ENCODE measurements at regions not wholly inside any gene's neighbourhood (a gene's known extent, or its start where the extent isn't known, plus 50 kb on each side); places are given as distances from the start of the nearest gene placed in this dataset.

GRCh38 chr2:223488814-223489213 lies 113.3 kb downstream of the SCG2 start:
- Histone ChIP-seq H4K20me1 (ENCODE audit: control insufficient read depth, insufficient read depth) (no peaks in the 10 kb centered on the region), H3K4me1 (ENCODE audit: control insufficient read depth, insufficient read depth, low read length) (no peaks in the 10 kb centered on the region), H3K79me2 (ENCODE audit: control insufficient read depth, insufficient read depth, low read length) (no peaks in the 10 kb centered on the region), H3K27me3 (replicated peaks in 1 of 2; ENCODE audit: control insufficient read depth in 2 of 2, insufficient read depth in 2 of 2, low read length in 1 of 2) (no peaks in the 10 kb centered on the region; a peak in 1 of 4 replicates), H3K36me3 (ENCODE audit: control insufficient read depth in 2 of 2, insufficient read depth in 2 of 2, low read length in 1 of 2) (no peaks in the 10 kb centered on the region), H3K27ac (ENCODE audit: control insufficient read depth, insufficient read depth) (no peak overlapping the region), H3K9me3 (replicated peaks; ENCODE audit: control insufficient read depth, insufficient read depth, low read length) (no peaks in the 10 kb centered on the region), H3K4me3 (no peak overlapping the region), H3K9ac (ENCODE audit: control insufficient read depth, insufficient read depth, low read length) (no peak overlapping the region), H3K4me2 (ENCODE audit: control insufficient read depth, insufficient read depth) (no peak overlapping the region), H2AFZ (ENCODE audit: control insufficient read depth, low read depth, low read length) (no peak overlapping the region)
- ChIA-PET RAD21 (ENCODE audit: unreplicated experiment) (no interaction called here), POLR2A (no interaction called here), CTCF (interaction anchor here (0.8 kb wide), 2 partner anchors 9 to 794 kb away, joined by 3 to 4 read pairs; no protein-coding TSS in a partner anchor), SMC1A (ENCODE audit: uncharacterized antibody, unreplicated experiment) (no interaction called here)
- no peak for FAIRE-seq
- TF ChIP-seq BCLAF1 (IDR thresholded peaks at IDR 0.05) (no peak), ELK1 (IDR thresholded peaks at IDR 0.05; ENCODE audit: low read depth, low read length) (no peak), NR2C1 (IDR thresholded peaks at IDR 0.05) (no peak)
- BruUV-seq (replicated peaks), result no TSS peak
- ATAC-seq, result no peak
- intact Hi-C loops (cut with micrococcal nuclease; ENCODE audit: unreplicated experiment) (no loop called here), in situ Hi-C loops (cut with MboI) (no loop called here)
- DNase-seq (ENCODE audit: low read depth, low spot score), result no peak
- WGBS (ENCODE audit: insufficient coverage, insufficient replicate concordance, low lambda C conversion rate, missing lambda C conversion rate), result 5% methylated on average over 4 of the region's 4 CpGs

DNA sequence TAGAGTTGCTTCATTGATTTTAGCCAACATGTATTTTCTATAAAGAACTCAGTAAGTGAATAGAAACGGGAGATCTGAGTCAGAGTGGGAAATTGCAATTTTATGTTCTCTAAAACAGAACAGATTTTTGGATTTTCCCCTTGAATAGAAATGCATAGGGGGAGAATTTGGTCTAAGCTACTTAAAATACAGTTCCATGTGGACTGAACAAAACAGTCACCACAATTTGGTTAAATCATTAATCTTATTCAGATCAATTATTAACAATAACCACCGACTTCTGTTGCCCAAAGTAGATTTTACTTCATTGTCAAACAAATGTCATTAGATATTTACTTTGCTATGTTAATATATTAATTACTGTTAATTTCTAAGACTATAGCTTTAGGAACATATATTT lies 107.7 kb downstream of the SCG2 start:
- POLR2A ChIA-PET, result no interaction called here
- H3K4me3 ChIP-seq, result no peak overlapping the region
- WGBS (ENCODE audit: insufficient coverage, insufficient replicate concordance, low lambda C conversion rate, missing lambda C conversion rate), result 0% methylated on average over 2 of the region's 2 CpGs
- FAIRE-seq (no peak), DNase-seq (ENCODE audit: low read depth, low spot score) (no peak), ATAC-seq (no peak)
- TF ChIP-seq CHD2 (IDR thresholded peaks at IDR 0.05; ENCODE audit: borderline replicate concordance, low read depth, low read length), result no peak
- no peak for TF ChIP-seq PAX8 (IDR thresholded peaks at IDR 0.05)
- no peak for TF ChIP-seq WRNIP1 (IDR thresholded peaks at IDR 0.05; ENCODE audit: borderline replicate concordance, low read depth, low read length)
- no peak for TF ChIP-seq MYB (IDR thresholded peaks at IDR 0.05; ENCODE audit: borderline replicate concordance, low read depth, low read length)
- no peak for TF ChIP-seq KAT2A (conservative IDR thresholded peaks at IDR 0.05; ENCODE audit: control insufficient read depth, low read depth, low read length)
- no peak for TF ChIP-seq CREM (IDR thresholded peaks at IDR 0.05; ENCODE audit: low read depth)
- no peaks in the 10 kb centered on the region; a peak in 1 of 4 replicates for H3K27me3 ChIP-seq (replicated peaks in 1 of 2; ENCODE audit: control insufficient read depth in 2 of 2, insufficient read depth in 2 of 2, low read length in 1 of 2)
- no TSS peak for BruUV-seq (replicated peaks)
- in situ Hi-C loops (cut with MboI), result no loop called here
- no peak overlapping the region for H3K27ac ChIP-seq (ENCODE audit: control insufficient read depth, insufficient read depth)
- SMC1A ChIA-PET (ENCODE audit: uncharacterized antibody, unreplicated experiment), result no interaction called here
- no peak overlapping the region for H3K9ac ChIP-seq (ENCODE audit: control insufficient read depth, insufficient read depth, low read length)
- H3K9me3 ChIP-seq (replicated peaks; ENCODE audit: control insufficient read depth, insufficient read depth, low read length), result no peaks in the 10 kb centered on the region
- no peaks in the 10 kb centered on the region for H4K20me1 ChIP-seq (ENCODE audit: control insufficient read depth, insufficient read depth)
- no peak overlapping the region for H2AFZ ChIP-seq (ENCODE audit: control insufficient read depth, low read depth, low read length)
- RAD21 ChIA-PET (ENCODE audit: unreplicated experiment), result no interaction called here
- CTCF ChIA-PET, result no interaction called here
- H3K4me1 ChIP-seq (ENCODE audit: control insufficient read depth, insufficient read depth, low read length), result no peaks in the 10 kb centered on the region
- H3K4me2 ChIP-seq (ENCODE audit: control insufficient read depth, insufficient read depth), result no peak overlapping the region
- H3K36me3 ChIP-seq (ENCODE audit: control insufficient read depth in 2 of 2, insufficient read depth in 2 of 2, low read length in 1 of 2), result no peaks in the 10 kb centered on the region
- intact Hi-C loops (cut with micrococcal nuclease; ENCODE audit: unreplicated experiment), result no loop called here
- no peaks in the 10 kb centered on the region for H3K79me2 ChIP-seq (ENCODE audit: control insufficient read depth, insufficient read depth, low read length)

Measured in GM12878 (cell line).